Stimulated activated CD8-positive, alpha-beta memory T cell treated with anti-CD3 and anti-CD28 coated beads, Interleukin-4, amount 100 ng/mL, for 4 hours (primary cell): ENCODE measurements at regions not wholly inside any gene's neighbourhood (a gene's known extent, or its start where the extent isn't known, plus 50 kb on each side); places are given as distances from the start of the nearest gene placed in this dataset.

Experiments
- DNase-seq, 2 donors: peaks; one replicate each; pipeline ENCODE4 v3.0.0-alpha.2; 2020; ENCODE audit warnings: low read depth in 2 of 2, low spot score in 1 of 2

GRCh38 chr2:217459016-217459415 is 543.8 kb downstream of the TNS1 start:
- no peak for DNase-seq

- no peak for DNase-seq
Measured at GRCh38 chr2:217456016-217456415, 546.8 kb downstream of the TNS1 start.

- DNase-seq = no peak
Measured at GRCh38 chr2:217452928-217453327, 549.9 kb downstream of the TNS1 start.

DNA sequence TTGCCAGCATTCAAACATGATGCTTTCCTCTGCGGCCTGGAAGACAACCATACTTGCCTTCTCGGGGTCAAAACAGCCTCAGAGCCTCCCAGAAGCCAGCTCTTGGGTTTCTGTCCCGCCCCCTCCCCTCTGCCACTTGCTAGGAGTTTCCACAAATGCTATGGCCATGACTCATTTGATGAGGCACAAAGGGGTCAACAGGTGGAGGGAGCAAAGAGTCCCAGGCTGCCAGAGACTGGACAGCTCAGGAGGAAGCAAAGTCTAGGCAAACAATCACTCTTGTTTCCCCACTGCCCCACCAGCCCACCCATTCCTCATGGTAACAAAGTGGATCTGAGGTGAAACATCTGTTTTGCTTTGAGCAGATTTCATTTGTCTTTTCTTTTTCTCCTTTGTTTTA is 551.1 kb downstream of the TNS1 start:
- DNase-seq = no peak

DNA sequence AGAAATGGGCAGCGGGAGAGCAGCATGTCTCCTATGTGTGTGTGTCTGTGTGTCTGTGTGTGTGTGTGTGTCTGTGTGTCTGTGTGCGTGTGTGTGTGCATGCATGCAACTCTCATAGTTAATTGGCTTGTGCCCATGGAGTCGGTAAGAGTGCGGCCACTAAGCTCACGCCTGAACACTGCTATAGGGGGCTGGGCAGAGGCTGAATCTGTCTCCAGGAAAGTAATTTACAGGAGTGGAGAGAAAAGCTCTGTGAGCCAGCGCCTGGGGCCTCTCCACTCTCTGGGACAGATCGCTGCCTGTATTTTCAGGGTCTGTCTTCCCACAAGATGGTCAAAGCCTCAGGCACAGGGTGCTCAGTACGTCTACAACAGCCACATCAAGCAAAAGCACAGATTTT is 553.4 kb downstream of the TNS1 start:
- DNase-seq = no peak

DNA sequence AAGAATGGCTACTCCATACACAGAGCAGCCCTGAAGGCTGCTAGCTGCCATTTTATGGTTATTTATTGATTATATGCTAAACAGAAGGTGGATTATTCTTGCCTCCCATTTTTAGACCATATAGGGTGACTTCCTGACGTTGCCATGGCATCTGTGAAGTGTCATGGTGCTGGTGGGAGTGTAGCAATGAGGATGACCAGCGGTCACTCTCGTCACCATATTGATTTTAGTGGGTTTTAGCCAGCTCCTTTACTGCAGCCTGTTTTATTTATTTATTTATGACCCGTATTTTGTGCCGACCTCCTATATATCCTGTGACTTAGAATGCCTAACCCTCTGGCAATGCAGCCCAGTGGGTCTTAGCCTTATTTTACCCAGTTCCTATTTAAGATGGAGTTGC is 553.9 kb downstream of the TNS1 start:
- no peak for DNase-seq

GRCh38 chr2:217445723-217446122 is 557.1 kb downstream of the TNS1 start:
- DNase-seq = no peak

- no peak for DNase-seq
Measured at GRCh38 chr2:217444932-217445331, 557.9 kb downstream of the TNS1 start.

GRCh38 chr2:217444509-217444908 is 558.3 kb downstream of the TNS1 start:
- DNase-seq = no peak

- no peak for DNase-seq
Measured at GRCh38 chr2:217443601-217444000, 559.2 kb downstream of the TNS1 start.

GRCh38 chr2:217440000-217440399 is 562.8 kb downstream of the TNS1 start:
- no peak for DNase-seq

DNA sequence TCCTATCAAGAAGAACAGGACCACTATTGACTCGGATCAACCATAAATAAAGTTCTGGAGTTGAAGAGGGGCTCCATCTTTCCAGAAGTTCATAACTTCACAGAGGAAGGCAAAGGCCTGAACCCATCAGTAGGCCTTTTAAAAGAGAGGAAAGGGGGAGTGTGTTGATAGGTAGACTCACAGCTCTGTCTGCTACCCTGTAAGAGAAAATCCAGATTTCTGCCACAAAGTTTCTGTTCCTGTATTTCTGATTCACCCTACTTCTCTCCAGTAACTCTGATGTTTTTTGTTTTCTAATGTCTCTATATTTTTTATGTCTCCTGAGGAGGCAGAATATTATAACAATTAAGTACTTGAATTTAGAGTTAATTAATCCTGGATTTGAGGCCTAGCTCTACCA is 564.0 kb downstream of the TNS1 start:
- DNase-seq = no peak

- DNase-seq = no peak
Measured at GRCh38 chr2:217438136-217438535, 564.7 kb downstream of the TNS1 start.

DNA sequence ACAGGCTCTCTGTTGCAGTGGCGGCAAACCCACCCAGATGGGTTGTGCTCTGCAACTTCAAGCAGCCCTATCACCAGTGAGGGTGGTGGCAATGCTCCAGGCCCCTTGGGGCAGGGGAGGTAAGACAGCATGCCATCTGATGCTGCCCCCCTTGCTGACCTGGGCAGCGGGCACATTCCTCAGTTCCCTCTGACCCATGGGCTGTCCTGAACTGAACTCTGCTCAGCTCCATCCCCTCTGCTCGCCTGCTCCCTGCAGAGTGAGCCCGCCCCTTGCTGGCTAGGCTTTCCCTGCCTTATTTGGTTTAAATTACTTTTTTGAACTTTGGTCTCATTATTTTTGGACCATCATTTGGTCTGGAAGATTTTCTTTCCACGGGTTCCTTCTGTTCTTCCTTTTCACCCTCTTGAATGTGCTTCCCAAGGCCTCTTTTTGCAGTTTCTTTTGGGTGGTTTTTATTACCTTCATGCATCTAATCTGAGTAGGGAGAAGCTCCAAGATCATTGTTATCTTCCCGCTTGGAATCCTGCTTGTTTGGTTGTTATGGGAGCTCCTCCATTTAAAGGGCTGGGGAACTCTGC is 565.4 kb downstream of the TNS1 start:
- no peak for DNase-seq

- DNase-seq = no peak
Measured at GRCh38 chr2:217436386-217436785, 566.4 kb downstream of the TNS1 start.

GRCh38 chr2:217434180-217434975 is 568.4 kb downstream of the TNS1 start:
- peak in 1 of 2 donors; percentile 7 for DNase-seq

DNA sequence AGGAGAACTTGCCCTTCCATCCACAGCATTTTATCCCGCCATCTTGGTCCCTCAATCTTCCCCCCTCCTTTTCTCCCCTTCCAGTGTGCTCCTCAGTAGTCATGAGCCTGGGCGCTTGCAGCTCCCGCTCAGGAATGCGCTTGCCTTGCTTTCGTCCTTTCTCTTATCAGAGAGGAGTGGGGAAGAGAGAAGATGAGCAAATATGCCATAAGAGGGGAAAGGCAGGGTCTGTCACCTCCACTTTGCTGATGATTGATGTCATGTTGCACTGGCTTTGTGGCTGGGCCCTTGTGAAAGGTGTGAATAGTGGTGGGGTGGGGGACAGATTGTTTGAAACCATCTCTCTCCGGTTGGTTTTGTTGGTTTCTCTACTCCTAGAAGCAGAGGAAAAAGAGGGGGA is 569.3 kb downstream of the TNS1 start:
- no peak for DNase-seq

- no peak for DNase-seq
Measured at GRCh38 chr2:217431577-217432269, 571.1 kb downstream of the TNS1 start.

DNA sequence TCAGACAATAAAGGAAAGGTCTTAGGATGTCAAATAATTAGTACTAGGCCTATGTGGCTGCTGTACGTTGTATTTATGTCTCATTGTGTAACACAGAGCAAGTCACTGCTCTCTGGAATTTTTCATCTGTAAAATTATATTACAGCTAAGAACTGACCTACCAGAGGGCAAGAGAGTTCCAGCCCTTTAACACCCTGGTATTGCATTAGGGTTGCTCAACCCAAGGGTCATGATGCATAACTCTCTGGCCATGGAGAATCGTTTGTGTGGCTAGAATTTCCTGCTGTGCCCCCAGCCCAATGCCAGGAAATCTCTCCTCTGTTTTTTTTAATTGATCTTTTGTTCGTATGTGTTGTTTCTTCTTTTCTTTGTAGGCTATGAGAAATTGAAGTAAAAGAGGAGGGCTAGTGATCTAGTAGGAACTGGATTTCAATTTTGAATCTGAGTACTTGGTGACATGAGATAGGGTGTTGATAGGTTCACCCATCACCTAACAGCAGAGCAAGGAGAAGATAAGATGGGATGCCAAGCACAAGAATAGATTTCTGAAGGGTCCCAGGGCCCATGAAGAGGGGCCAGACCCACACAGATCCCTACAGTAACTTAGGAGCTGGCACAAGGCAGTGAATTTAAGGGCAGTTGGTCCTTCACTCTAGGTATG is 571.2 kb upstream of the TNP1 start:
- no peak for DNase-seq

GRCh38 chr2:217429981-217430500 is 570.2 kb upstream of the TNP1 start:
- no peak for DNase-seq

- no peak for DNase-seq
Measured at GRCh38 chr2:217421834-217422233, 562.0 kb upstream of the TNP1 start.

GRCh38 chr2:217420854-217421253 is 561.0 kb upstream of the TNP1 start:
- DNase-seq = no peak
